ENCODE measurements at regions not wholly inside any gene's neighbourhood (a gene's known extent, or its start where the extent isn't known, plus 50 kb on each side); places are given as distances from the start of the nearest gene placed in this dataset.

DNA sequence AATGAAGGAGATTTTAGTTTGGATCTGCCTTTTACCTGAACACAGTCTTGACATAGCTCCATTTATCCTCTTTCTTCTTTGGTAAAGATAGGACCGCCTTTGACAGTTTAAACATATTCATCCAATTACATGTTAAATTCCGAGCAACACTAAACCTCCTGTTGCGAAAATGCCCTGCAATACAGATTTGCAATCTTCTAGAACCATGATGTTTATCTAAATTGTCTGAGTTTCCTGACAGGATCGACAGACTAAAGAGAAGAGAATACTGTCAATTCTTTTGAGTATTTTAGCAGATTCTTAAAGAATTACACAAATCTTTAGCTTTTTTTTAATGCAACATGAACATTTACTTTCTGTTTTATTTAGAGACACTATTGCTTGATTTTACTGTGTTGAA is 1145.5 kb downstream of the CDH11 start:
- no peak for ATAC-seq
- Mint-ChIP-seq H3K9me3 (peaks cover 27% of the 10 kb centered on the region in 2 donors), H3K36me3 (no peaks in the 10 kb centered on the region), H3K27ac (no peak overlapping the region)
- no peak for DNase-seq (ENCODE audit: low spot score in 2 of 2)

GRCh38 chr16:63975669-63976068 is 1146.2 kb downstream of the CDH11 start:
- DNase-seq (ENCODE audit: low spot score in 2 of 2) (no peak), ATAC-seq (no peak)
- Mint-ChIP-seq H3K27ac (no peak overlapping the region), H3K9me3 (peaks cover 20 to 24% of the 10 kb centered on the region in 2 donors), H3K36me3 (no peaks in the 10 kb centered on the region)

DNA sequence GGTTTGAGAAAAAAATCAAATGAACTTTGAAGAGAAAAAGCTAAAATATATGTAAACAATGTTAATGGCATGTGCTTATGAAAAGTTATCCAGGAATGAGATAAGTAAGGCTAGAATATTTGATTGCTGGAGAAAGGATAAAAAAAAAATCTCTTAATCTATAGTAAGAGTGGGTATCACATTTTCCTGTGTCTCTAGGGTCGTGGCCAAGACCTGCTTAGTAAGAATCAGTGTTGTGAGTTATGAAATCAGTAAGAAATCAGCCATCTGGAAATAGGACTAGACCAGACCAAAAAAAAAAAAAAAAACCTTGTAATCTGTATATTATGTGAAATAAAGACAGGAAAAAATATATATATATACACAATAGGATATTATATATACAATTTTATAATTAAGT is 1153.9 kb downstream of the CDH11 start:
- Mint-ChIP-seq H3K27ac (no peak overlapping the region), H3K36me3 (peaks cover 0 to 5% of the 10 kb centered on the region in 2 donors), H3K9me3 (peaks cover 18 to 23% of the 10 kb centered on the region in 2 donors)
- DNase-seq (ENCODE audit: low spot score in 2 of 2) (no peak), ATAC-seq (no peak)

- Mint-ChIP-seq H3K27ac (no peak overlapping the region), H3K36me3 (peaks cover 0 to 5% of the 10 kb centered on the region in 2 donors), H3K9me3 (peaks cover 28 to 30% of the 10 kb centered on the region in 2 donors)
- DNase-seq (ENCODE audit: low spot score in 2 of 2) (no peak), ATAC-seq (no peak)
Observed at GRCh38 chr16:63960321-63960720, 1161.5 kb downstream of the CDH11 start.

GRCh38 chr16:63947022-63947421 is 1174.8 kb downstream of the CDH11 start:
- DNase-seq (ENCODE audit: low spot score in 2 of 2) (no peak), ATAC-seq (no peak)
- no peak overlapping the region for H3K27ac Mint-ChIP-seq
- peaks cover 12 to 15% of the 10 kb centered on the region in 2 donors for H3K9me3 Mint-ChIP-seq
- H3K36me3 Mint-ChIP-seq = no peaks in the 10 kb centered on the region

- Mint-ChIP-seq H3K9me3 (peaks cover 16 to 24% of the 10 kb centered on the region in 2 donors), H3K36me3 (no peaks in the 10 kb centered on the region), H3K27ac (no peak overlapping the region)
- ATAC-seq (no peak), DNase-seq (ENCODE audit: low spot score in 2 of 2) (no peak)
Observed at GRCh38 chr16:63945806-63946205, 1176.1 kb downstream of the CDH11 start.

DNA sequence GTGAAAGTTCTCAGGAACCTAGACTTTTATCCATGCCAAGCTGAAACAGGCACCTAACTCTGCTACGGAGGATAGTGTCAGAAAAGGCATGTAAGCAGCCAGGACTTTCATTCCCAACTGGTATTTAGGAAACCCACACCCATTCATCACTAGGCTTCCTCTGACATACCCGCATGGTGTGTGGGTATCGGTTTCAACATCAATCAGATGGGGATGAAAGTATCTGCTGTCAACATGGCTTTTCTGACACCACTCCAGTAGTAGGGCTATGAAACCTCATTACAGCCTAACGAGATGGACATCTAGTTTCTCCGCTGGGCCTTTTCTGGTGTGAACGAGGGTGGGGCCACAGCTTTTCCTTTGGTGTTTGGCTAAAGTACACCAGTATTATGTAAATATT is 1178.3 kb downstream of the CDH11 start:
- DNase-seq (ENCODE audit: low spot score in 2 of 2) (no peak), ATAC-seq (no peak)
- peaks cover 20 to 23% of the 10 kb centered on the region in 2 donors for H3K9me3 Mint-ChIP-seq

GRCh38 chr16:63938661-63939060 is 1183.2 kb downstream of the CDH11 start:
- ATAC-seq = no peak

More for the DNA sequence above, 1178.3 kb downstream of the CDH11 start:
- Mint-ChIP-seq H3K36me3 (no peaks in the 10 kb centered on the region), H3K27ac (no peak overlapping the region)

GRCh38 chr16:63933841-63934240 is 1188.0 kb downstream of the CDH11 start:
- DNase-seq (ENCODE audit: low spot score in 2 of 2) (no peak), ATAC-seq (no peak)
- Mint-ChIP-seq H3K27ac (no peak overlapping the region), H3K36me3 (peaks cover 0 to 4% of the 10 kb centered on the region in 2 donors), H3K9me3 (peaks cover 16 to 24% of the 10 kb centered on the region in 2 donors)

More at GRCh38 chr16:63938661-63939060, 1183.2 kb downstream of the CDH11 start:
- Mint-ChIP-seq H3K9me3 (peaks cover 25 to 32% of the 10 kb centered on the region in 2 donors), H3K27ac (no peak overlapping the region), H3K36me3 (no peaks in the 10 kb centered on the region)
- DNase-seq (ENCODE audit: low spot score in 2 of 2) = no peak

- H3K9me3 Mint-ChIP-seq = peaks cover 24 to 33% of the 10 kb centered on the region in 2 donors
- DNase-seq (ENCODE audit: low spot score in 2 of 2) = no peak
- ATAC-seq = no peak
- no peak overlapping the region for H3K27ac Mint-ChIP-seq
- peaks cover 0 to 10% of the 10 kb centered on the region in 2 donors for H3K36me3 Mint-ChIP-seq
Observed at GRCh38 chr16:63928421-63928820, 1193.4 kb downstream of the CDH11 start.

DNA sequence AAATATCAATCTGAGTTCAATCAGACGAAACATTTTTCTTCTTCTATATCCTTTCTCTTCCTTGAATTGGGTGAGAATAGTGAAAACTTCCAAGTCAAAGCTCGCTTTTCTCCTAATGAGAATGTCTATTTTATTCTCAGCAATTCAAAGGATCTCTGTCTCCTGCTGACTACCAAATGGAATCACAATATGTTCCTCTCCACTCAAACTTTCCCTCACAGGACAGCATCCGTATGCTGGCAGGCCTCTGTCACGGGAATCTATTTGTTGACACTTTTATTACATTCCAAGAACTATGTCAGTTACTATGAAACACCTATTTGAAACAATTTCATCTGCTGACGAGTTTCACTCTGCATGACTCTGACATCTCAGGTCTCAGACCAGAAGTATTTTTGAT is 1196.6 kb downstream of the CDH11 start:
- H3K9me3 Mint-ChIP-seq = peaks cover 20 to 26% of the 10 kb centered on the region in 2 donors
- peaks cover 0 to 6% of the 10 kb centered on the region in 2 donors for H3K36me3 Mint-ChIP-seq
- no peak overlapping the region for H3K27ac Mint-ChIP-seq
- DNase-seq (ENCODE audit: low spot score in 2 of 2) (no peak), ATAC-seq (no peak)

GRCh38 chr16:63922560-63922959 is 1199.3 kb downstream of the CDH11 start:
- peaks cover 0 to 6% of the 10 kb centered on the region in 2 donors for H3K36me3 Mint-ChIP-seq
- peaks cover 21 to 33% of the 10 kb centered on the region in 2 donors for H3K9me3 Mint-ChIP-seq
- DNase-seq (ENCODE audit: low spot score in 2 of 2) = no peak
- H3K27ac Mint-ChIP-seq = no peak overlapping the region
- no peak for ATAC-seq

DNA sequence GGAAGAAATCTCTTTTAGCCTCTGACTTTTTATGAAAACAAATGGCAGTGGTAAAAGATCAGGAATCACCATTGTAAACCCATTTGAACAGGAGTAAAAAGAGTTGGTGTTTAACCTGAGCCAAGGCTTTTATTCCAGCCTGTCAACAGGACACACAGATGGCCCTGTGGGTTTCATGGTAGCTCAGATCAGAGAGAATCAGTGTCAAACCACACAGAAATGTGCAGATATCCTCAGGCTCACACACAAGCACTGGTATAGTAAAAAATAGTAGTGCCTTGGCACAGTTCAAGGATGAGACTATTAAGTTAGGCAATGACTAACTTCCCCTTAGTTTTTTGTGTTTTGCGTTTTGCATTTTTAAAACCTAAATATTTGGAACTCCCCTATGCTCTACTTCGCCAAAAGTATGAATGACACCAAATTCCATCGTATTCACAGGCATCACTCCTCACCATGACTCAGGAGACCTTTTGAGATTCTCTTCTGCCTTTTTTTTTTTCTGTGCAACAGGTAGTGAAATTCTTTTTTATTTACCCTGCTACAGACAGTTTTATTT is 1200.0 kb downstream of the CDH11 start:
- Mint-ChIP-seq H3K9me3 (peaks cover 25 to 40% of the 10 kb centered on the region in 2 donors), H3K36me3 (peaks cover 0 to 12% of the 10 kb centered on the region in 2 donors), H3K27ac (no peak overlapping the region)
- ATAC-seq (no peak), DNase-seq (ENCODE audit: low spot score in 2 of 2) (no peak)

- DNase-seq (ENCODE audit: low spot score in 2 of 2) (no peak), ATAC-seq (no peak)
- Mint-ChIP-seq H3K36me3 (peaks cover 0 to 6% of the 10 kb centered on the region in 2 donors), H3K9me3 (peaks cover 21 to 28% of the 10 kb centered on the region in 2 donors), H3K27ac (no peak overlapping the region)
Observed at GRCh38 chr16:63913290-63913689, 1208.6 kb downstream of the CDH11 start.

GRCh38 chr16:63907251-63907650 is 1214.6 kb downstream of the CDH11 start:
- Mint-ChIP-seq H3K9me3 (peaks cover 18 to 22% of the 10 kb centered on the region in 2 donors), H3K27ac (no peak overlapping the region), H3K36me3 (peaks cover 0 to 8% of the 10 kb centered on the region in 2 donors)
- ATAC-seq (no peak), DNase-seq (ENCODE audit: low spot score in 2 of 2) (no peak)

DNA sequence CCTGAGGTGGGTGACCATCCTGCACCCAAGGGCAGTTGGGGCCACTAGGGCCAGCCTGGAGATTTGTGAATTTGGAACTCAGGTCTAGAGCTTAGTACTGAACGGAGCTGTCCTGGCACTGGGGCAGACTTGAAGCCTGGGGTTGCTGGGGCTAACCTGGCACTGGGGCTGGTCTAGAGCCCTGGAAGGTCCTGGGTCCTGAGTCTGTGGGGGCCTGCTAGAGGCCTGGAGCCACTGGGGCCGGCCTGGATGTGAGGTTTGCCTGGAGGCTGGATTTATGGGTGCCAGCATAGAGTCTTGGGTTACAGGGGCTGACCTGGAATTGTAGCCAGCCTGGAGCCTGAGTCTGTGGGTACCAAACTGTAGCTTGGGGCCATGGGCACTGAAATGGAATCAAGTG is 1216.9 kb downstream of the CDH11 start:
- peaks cover 0 to 8% of the 10 kb centered on the region in 2 donors for H3K36me3 Mint-ChIP-seq
- H3K9me3 Mint-ChIP-seq = peaks cover 18 to 32% of the 10 kb centered on the region in 2 donors
- ATAC-seq (no peak), DNase-seq (ENCODE audit: low spot score in 2 of 2) (no peak)
- H3K27ac Mint-ChIP-seq = no peak overlapping the region

DNA sequence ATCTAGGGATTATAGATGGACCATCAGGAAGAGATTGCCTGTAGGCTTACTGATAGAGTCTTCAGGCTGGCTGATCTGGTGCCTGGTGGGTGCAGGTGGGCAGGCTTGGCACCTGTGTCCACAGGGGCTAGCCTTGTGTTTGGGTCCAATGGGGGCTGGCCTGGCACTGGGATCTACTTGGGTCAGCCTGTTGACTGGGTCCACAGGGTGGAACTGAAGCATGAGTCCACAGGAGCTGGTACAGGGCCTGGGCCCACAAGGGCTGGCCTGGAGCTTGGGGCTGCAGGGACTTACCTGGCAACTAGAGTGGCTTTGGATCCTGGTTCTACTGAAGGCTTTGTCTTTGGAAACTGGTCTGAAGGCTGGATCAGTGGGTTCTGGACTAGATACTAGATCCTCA is 1217.7 kb downstream of the CDH11 start:
- no peak overlapping the region for H3K27ac Mint-ChIP-seq
- DNase-seq (ENCODE audit: low spot score in 2 of 2) (no peak), ATAC-seq (no peak)
- H3K9me3 Mint-ChIP-seq = peaks cover 21 to 36% of the 10 kb centered on the region in 2 donors
- H3K36me3 Mint-ChIP-seq = peaks cover 0 to 8% of the 10 kb centered on the region in 2 donors

DNA sequence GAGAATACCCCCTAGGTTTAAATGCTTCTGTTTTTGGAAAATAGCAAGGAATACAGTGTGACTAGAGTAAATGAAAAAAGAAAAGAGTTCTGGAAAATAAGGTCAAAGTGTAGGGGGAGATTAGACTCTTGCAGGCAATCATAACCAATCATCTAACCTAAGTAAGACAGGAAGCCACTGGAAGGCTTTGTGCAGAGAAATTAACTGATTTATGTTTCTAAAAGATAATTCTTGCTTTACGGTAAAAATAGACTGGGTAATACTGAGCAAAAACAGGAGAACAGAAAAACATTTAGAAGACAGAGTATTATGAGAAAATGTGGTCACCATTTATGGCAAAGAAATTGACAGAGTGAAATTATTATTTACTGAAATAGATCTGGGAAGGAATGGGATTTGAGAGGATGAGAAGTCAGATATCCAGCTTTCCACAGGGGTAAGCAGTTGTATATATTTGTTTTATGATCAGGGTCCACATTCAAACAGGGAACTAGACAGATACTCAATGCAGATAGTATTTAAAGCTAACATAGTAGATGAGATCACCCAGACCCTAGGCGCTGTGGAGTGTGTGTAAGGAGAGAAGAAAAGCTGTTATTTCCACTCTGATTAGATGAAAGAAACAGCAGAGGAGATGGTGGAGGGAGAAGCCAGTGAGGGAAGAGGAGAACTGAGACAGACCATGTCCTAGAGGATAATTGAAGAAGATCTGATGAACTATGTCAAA is 1225.3 kb downstream of the CDH11 start:
- ATAC-seq = no peak
- no peak for DNase-seq (ENCODE audit: low spot score in 2 of 2)
- peaks cover 13 to 21% of the 10 kb centered on the region in 2 donors for H3K9me3 Mint-ChIP-seq
- no peaks in the 10 kb centered on the region for H3K36me3 Mint-ChIP-seq
- H3K27ac Mint-ChIP-seq = no peak overlapping the region
